Nephron (organoid): ENCODE measurements at regions not wholly inside any gene's neighbourhood (a gene's known extent, or its start where the extent isn't known, plus 50 kb on each side); places are given as distances from the start of the nearest gene placed in this dataset.
"Not testable (repeated sequence)": the region's sequence is repeated elsewhere in the genome, so short reads cannot be mapped to it uniquely, and the experiment has no call there.

ENCODE experiments used
- H3K27ac Mint-ChIP-seq, 3 experiments: 2 replicates each; pipeline ENCODE4 v1.8.0; 2020; ENCODE audit warnings: mixed read lengths in 3 of 3, mild to moderate bottlenecking in 2 of 3, moderate library complexity in 1 of 3
- H3K27me3 Mint-ChIP-seq: 2 replicates; pipeline ENCODE4 v1.8.0; 2021; ENCODE audit warnings: low read depth, mild to moderate bottlenecking, moderate library complexity, mixed read lengths
- H3K36me3 Mint-ChIP-seq: 2 replicates; pipeline ENCODE4 v1.8.0; 2020; ENCODE audit warnings: low read depth, mixed read lengths
- H3K4me1 Mint-ChIP-seq: 2 replicates; pipeline ENCODE4 v1.8.0; 2020; ENCODE audit warnings: mixed read lengths
- H3K4me3 Mint-ChIP-seq, 3 experiments: 2 replicates each; pipeline ENCODE4 v1.8.0; 2020; ENCODE audit warnings: mild to moderate bottlenecking in 3 of 3, mixed read lengths in 3 of 3, moderate library complexity in 2 of 3
- H3K9me3 Mint-ChIP-seq: 2 replicates; pipeline ENCODE4 v1.8.0; 2020; ENCODE audit warnings: mixed read lengths
- TF ChIP-seq, protein P1 (sequence below), 3 experiments: fragments of 200-600 bp; sonication (generic); IDR thresholded peaks; one replicate each; pipeline ENCODE4 v1.5.0; 2021; ENCODE audit warnings: antibody characterized with exemption in 3 of 3; ENCODE audit not compliant: unreplicated experiment in 3 of 3

DNA sequence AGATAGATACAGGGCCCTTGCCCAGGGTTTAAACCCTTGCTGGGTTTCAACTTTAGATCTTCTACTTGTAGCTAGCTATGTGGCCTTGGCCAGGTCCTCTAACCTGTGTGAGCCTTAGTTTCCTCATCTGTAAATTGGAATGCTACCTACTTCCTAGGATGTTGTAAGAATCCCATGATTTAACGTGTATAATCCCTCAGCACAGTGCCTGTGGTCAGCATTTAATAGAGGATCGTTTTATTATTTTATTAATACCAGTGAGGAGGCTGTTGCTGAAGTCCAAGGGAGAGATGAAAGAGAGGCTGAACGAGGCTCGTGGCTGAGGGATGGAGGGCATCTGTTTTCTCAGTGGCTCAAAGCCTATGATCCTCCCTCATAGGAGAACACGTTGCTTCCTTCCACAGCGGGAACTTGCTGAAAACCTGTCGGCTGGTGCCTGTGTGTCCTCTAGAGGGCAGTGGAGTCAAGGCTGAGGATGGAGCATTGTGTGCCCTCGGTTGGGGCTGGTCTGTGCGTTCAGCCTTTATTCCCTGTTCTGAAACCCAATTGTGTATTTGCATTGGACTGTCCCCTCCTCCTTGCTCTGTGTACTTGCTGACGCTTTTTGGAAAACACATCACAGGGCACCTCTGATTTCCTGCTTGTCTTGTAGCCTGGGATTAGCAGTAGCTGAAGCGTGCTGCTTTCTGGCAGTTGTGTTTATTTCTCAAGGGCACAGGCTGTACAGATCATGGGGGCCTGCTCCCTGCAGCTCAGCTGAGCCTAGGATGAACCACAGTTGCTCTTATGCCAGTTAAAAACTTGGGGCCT lies 104.3 kb downstream of the PROP1 start:
- H3K36me3 Mint-ChIP-seq, H3K4me3 Mint-ChIP-seq, H3K27ac Mint-ChIP-seq, H3K9me3 Mint-ChIP-seq, H3K4me1 Mint-ChIP-seq, H3K27me3 Mint-ChIP-seq: not testable (repeated sequence)
- TF ChIP-seq, protein P1, sequence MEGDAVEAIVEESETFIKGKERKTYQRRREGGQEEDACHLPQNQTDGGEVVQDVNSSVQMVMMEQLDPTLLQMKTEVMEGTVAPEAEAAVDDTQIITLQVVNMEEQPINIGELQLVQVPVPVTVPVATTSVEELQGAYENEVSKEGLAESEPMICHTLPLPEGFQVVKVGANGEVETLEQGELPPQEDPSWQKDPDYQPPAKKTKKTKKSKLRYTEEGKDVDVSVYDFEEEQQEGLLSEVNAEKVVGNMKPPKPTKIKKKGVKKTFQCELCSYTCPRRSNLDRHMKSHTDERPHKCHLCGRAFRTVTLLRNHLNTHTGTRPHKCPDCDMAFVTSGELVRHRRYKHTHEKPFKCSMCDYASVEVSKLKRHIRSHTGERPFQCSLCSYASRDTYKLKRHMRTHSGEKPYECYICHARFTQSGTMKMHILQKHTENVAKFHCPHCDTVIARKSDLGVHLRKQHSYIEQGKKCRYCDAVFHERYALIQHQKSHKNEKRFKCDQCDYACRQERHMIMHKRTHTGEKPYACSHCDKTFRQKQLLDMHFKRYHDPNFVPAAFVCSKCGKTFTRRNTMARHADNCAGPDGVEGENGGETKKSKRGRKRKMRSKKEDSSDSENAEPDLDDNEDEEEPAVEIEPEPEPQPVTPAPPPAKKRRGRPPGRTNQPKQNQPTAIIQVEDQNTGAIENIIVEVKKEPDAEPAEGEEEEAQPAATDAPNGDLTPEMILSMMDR (IDR thresholded peaks at IDR 0.05; ENCODE audit: unreplicated experiment in 3 of 3) = peak; percentile 18 to 36 (median 31)

DNA sequence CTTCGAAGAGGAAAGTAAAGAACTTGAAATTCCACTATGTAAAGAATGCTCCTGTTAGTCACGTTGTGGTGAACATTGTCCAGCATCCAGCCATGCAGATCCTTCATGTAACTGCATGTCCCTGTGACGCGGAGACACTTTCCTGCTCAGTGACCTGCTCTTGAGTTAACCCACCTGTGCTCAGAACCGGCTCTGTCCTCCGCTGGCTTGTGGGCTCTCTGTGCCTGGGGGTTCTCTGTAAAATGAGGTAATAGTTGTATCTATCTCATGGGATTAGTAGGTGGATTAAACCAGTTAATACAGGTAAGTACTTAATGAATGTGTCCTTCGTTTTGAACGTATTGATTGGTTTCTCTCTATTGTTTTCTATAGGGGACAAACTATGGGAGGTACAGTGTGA lies 100.6 kb upstream of the FAM153A start:
- not testable (repeated sequence) for H3K36me3 Mint-ChIP-seq, H3K4me3 Mint-ChIP-seq, H3K27me3 Mint-ChIP-seq, H3K27ac Mint-ChIP-seq, H3K9me3 Mint-ChIP-seq, H3K4me1 Mint-ChIP-seq

DNA sequence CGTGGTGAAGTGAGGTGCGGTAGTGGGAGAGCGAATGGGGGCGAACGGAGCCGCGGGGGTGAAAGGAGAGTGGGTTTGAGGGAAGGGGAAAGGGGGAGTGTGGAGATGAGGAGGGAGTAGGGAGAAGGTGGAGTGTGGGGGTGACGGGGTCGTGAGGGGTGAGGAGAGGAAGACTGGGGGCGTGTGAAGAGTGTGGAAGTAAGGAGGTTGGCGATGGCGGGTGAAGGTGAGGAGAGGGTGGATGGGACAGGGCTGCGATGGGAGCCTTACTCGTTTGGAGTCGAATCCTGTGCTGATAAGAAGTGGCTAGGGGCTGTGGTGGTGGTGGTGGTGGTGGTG lies 93.2 kb upstream of the FAM153A start:
- not testable (repeated sequence) for H3K4me1 Mint-ChIP-seq, H3K9me3 Mint-ChIP-seq, H3K27ac Mint-ChIP-seq, H3K36me3 Mint-ChIP-seq, H3K27me3 Mint-ChIP-seq
- peak overlapping the region; percentile 91 to 92 (median 91) for H3K4me3 Mint-ChIP-seq

DNA sequence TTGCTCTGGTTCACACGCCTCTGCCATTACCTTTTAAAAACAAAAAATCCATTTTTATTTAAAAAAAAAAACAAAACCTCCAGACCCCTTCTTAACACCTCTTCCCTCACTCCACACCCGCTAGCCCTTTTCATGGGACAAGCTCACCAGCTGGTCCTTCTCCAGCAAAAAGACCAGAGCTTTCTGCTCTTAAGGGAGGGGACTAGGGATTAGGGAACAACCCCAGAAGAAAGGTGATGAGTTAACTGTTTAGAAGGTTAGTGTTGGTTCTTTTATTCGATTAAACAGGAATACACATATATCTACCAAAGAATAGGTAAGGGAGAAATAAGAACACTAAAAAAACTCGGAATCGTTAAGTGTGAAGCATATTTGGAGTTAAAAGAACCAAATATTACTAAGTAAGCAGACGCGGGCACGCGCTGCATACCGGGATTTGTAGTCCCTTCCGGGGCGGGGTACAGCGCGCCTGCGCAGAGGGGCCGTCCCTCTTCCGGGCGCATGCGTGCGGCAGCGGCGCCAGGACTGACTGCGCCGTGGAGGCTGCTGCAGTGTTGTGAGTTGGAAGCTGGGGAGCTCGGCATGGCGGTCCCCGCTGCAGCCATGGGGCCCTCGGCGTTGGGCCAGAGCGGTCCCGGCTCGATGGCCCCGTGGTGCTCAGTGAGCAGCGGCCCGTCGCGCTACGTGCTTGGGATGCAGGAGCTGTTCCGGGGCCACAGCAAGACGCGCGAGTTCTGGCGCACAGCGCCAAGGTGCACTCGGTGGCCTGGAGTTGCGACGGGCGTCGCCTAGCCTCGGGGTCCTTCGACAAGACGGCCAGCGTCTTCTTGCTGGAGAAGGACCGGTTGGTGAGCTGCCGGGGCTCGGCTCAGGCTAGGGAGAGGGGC lies 92.6 kb upstream of the FAM153A start:
- H3K27me3 Mint-ChIP-seq, H3K36me3 Mint-ChIP-seq, H3K27ac Mint-ChIP-seq, H3K4me1 Mint-ChIP-seq, H3K9me3 Mint-ChIP-seq, H3K4me3 Mint-ChIP-seq: not testable (repeated sequence)

DNA sequence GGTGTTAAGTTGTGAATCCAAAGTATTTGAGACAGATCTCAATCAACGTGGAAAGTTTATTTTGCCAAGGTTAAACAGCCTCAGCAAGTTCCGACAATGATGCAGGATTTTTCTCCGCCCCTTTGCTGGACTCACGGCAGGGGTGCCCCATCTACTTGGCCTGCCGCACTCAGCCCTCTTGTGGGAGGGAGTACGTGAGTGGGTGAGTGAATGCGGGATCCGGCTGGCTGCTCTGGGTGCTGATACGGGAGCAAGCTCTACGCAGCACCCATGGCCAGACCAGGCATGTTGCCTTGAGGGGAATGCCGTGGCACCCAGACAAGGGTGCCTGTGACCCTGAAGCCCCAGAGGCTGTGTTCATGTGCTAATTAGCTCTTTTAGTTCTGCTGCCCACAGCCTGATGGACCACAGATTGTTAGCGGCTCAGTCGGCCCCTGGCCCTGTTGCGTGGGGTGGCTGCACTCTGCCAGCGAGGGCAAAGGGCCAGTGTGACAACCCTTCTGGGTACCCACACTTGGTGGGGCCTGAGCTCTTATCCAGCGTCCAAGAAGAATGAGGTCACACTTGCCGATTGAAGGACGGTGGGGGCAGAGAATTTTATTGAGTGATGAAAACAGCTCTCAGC lies 81.2 kb upstream of the FAM153A start:
- H3K36me3 Mint-ChIP-seq, H3K4me1 Mint-ChIP-seq, H3K4me3 Mint-ChIP-seq, H3K27me3 Mint-ChIP-seq, H3K27ac Mint-ChIP-seq, H3K9me3 Mint-ChIP-seq: not testable (repeated sequence)

DNA sequence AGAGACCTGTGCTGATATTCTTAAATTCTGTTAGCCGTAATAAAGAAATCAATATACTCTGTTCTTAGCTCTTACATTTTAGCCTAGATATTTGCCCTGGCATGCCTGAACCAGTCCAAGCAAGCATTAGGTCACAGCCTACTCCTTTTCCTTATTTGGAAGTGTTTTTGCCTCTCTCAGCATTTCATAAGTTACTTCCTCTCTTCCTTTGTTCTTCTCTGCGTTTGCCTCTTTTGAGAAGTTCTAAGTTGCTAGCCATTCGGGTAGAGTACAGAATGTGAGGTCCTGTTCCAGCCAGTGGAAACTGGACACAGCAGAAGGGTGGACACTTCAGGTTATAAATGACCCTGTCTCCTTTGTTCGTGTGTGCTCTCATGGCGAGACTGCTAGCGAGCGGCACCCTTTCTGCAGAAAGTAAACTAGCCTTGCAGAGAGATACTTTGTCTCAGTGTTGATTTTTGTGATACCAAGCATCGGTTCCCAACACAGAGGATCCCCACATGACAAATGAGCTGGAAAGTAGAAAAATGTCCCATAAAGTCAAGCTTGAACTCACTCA lies 75.0 kb upstream of the FAM153A start:
- not testable (repeated sequence) for H3K27ac Mint-ChIP-seq, H3K36me3 Mint-ChIP-seq, H3K9me3 Mint-ChIP-seq, H3K4me1 Mint-ChIP-seq, H3K4me3 Mint-ChIP-seq, H3K27me3 Mint-ChIP-seq

DNA sequence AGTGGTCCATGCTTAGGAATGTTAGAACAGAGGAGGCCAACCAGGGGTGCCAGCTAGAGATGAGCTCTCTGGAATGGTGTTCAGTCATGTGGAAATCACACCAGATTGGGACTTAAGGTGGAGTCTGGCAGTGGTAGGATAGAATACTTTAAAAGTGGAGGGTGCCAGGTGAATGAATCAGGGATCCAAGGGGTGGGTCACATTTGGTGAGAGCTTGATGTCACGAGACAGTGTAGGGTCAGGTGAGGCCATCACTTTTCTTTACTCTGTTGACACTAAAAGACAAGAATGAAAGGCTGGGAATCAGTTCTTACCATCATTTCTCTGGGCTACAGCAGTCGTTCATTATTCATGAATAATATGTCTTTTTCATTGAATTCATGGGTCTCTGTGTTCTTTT lies 73.8 kb upstream of the FAM153A start:
- H3K4me1 Mint-ChIP-seq, H3K9me3 Mint-ChIP-seq, H3K27ac Mint-ChIP-seq, H3K36me3 Mint-ChIP-seq, H3K27me3 Mint-ChIP-seq, H3K4me3 Mint-ChIP-seq: not testable (repeated sequence)

DNA sequence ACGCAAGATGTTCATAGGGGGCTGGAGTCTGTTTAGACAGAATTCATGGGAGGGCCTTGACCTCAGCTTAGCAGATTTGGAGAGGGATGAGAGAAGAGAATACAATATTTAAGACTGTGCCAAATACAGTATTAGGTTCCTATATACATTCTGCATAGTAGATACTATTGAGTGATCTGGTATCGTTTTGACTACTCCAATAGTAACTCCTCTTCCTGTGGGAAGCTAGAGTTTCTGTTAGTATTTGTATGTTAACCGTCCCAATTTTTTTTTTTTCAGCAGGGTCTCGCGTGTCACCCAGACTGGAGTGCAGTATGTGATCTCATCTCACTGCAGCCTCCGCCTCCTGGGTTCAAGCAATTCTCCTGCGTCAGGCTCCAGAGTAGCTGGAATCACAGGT lies 65.2 kb upstream of the FAM153A start:
- H3K36me3 Mint-ChIP-seq, H3K27ac Mint-ChIP-seq, H3K4me1 Mint-ChIP-seq, H3K9me3 Mint-ChIP-seq, H3K4me3 Mint-ChIP-seq, H3K27me3 Mint-ChIP-seq: not testable (repeated sequence)

DNA sequence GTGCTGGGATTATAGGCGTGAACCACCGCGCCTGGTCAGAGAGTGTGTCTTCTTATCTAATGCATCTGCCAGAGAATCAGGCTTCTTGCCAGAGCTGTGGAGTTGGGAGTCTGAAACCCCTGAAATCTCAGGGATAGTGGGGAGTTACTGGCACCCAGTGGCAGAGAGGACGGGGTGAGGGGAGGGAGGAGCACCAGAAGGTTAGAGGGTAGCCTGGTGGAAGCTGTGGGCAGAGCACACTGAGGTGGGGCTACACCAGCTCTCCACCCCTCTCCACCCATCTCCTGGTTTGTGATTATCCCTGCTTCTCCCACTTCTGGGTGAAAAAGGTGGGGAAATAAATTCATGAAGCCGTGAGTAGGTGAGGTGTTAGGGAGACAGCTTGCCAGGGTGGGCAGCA lies 63.9 kb upstream of the FAM153A start:
- not testable (repeated sequence) for H3K36me3 Mint-ChIP-seq, H3K4me3 Mint-ChIP-seq, H3K27ac Mint-ChIP-seq, H3K27me3 Mint-ChIP-seq, H3K4me1 Mint-ChIP-seq, H3K9me3 Mint-ChIP-seq

DNA sequence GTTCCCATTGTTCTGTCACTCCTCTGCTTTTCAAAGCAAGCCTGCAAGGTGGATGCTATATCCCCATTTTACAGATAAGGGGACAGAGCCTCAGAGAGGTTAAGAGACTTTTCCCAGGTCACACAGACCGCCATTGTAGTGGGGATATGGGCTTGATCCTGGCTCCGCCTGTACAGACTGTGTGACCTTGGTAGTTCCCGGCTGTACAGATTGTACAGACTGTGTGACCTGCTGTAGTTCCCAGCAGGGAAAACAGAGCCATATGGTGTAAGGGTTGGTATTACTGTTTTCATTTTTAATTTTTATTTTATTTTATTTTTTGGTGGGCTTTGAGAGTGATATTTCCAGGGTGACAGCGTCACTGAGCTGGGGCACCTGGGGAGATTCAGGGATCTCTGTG lies 63.2 kb upstream of the FAM153A start:
- not testable (repeated sequence) for H3K36me3 Mint-ChIP-seq, H3K27ac Mint-ChIP-seq, H3K9me3 Mint-ChIP-seq

DNA sequence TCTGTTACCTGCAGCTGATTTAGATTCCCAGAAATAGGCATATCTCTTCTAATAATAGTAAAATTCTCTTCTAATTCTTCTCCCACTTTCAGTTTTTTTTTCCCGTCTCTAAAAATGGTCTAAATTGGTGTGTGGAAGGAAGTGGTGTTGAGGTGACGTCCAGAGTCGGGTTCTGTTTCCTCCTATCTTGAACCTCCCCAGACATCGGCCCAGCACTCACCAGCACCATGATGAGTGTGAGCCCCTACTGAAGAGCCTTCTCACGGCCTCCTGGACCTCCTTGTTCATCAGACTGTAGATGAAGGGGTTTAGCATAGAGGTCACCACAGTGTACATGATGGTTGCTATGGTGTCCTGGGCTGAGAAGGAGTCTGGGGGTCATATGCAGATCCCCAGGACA lies 53.5 kb upstream of the FAM153A start:
- not testable (repeated sequence) for H3K9me3 Mint-ChIP-seq, H3K4me1 Mint-ChIP-seq, H3K36me3 Mint-ChIP-seq, H3K27me3 Mint-ChIP-seq, H3K27ac Mint-ChIP-seq, H3K4me3 Mint-ChIP-seq

More for the DNA sequence above, 63.2 kb upstream of the FAM153A start:
- not testable (repeated sequence) for H3K27me3 Mint-ChIP-seq, H3K4me1 Mint-ChIP-seq, H3K4me3 Mint-ChIP-seq
